ENCODE measurements at regions not wholly inside any gene's neighbourhood (a gene's known extent, or its start where the extent isn't known, plus 50 kb on each side); places are given as distances from the start of the nearest gene placed in this dataset.
A peak's percentile ranks its signal among the peaks of the same experiment; 100 is the strongest.
"Not testable (repeated sequence)": the region's sequence is repeated elsewhere in the genome, so short reads cannot be mapped to it uniquely, and the experiment has no call there.

DNA sequence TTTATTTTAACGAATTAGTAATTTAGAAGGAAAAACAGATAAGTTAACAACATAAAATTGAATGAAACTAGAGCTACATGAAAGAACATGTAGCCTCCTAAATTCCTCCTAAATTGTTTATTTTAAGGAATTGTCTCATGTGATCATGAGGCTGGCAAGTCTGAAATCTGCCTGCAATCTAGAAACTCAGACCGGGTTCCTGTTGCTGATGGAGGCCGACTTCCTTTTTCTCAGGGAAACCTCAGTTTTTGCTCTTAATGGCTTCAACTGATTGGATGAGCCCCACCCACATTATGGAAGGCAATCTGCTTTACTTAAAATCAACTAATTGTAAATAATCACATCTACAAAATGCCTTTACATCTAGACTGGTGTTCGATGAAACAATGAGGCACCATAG lies 205.0 kb upstream of the ADRA1D start:
- ATAC-seq: no peak
- intact Hi-C loops (cut with DNase I): no loop called here
- DNase-seq (ENCODE audit: missing footprints): no peak

GRCh38 chr20:4453359-4453758 lies 204.3 kb upstream of the ADRA1D start:
- intact Hi-C loops (cut with DNase I): no loop called here
- DNase-seq (ENCODE audit: missing footprints) (no peak), ATAC-seq (no peak)

- DNase-seq (ENCODE audit: missing footprints) (no peak), ATAC-seq (no peak)
- intact Hi-C loops (cut with DNase I): no loop called here
Observed at GRCh38 chr20:4451487-4452081, 202.5 kb upstream of the ADRA1D start.

DNA sequence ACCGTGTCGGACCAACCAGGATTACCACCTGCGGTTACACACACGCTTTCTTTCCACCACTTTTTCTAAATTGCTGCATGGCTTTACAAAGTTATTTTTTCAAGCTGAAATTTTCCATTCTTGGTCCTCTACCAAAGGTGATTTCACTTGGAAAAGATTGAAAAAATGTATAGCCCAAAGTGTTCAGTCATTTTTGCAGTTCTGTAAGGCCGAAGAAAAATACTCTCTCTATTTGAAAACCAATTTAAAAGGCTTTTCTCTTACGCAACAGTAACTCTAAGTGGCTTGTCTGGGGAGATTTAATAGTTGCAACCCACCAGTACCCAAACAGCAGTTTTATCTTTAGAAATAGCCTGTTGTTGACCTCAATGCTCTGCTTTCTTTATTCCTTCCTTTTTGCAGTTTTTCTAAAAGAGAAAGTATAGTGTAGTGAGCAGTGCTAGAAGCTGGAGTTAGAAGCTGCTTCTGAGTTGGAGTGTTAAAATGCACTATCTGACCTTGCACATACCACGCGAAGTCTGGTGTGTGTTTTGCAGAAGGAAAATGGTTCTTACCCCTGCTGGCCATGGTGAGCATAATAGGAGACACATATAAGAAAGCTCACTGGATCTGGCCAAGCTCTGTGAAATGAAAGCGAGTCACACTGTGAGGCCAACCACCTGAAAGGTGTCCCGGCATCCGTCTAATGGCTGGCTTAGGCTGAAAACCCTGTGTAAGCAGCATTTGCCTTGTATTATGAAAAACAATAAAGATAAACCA lies 201.0 kb upstream of the ADRA1D start:
- DNase-seq (ENCODE audit: missing footprints) (no peak), ATAC-seq (peak; percentile 78)
- intact Hi-C loops (cut with DNase I): no loop called here

DNA sequence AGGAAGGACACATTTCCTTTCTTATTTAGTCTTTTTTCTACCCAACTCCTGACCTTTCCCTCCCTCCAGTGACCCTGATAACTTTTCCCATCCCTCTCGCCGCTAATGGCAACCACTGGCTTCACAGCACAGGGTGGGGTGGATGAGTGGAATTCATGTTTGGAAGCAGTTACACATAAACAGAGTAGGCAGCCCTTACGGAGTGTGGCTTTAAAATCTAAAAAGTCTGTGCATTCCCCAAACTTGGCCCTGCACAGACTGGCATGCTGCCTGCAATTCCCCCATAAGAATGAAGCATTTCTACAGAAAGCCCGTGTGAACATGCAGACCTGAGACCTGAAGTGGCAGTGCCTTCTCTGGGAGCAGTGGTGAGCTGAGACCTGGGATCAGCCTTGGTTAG lies 196.7 kb upstream of the ADRA1D start:
- ATAC-seq (no peak), DNase-seq (ENCODE audit: missing footprints) (no peak)
- intact Hi-C loops (cut with DNase I): no loop called here

GRCh38 chr20:4445331-4445730 lies 196.2 kb upstream of the ADRA1D start:
- ATAC-seq: no peak
- intact Hi-C loops (cut with DNase I): no loop called here
- DNase-seq (ENCODE audit: missing footprints): no peak

GRCh38 chr20:4444404-4444803 lies 195.3 kb upstream of the ADRA1D start:
- DNase-seq (ENCODE audit: missing footprints) (no peak), ATAC-seq (no peak)
- intact Hi-C loops (cut with DNase I): no loop called here

GRCh38 chr20:4443016-4443415 lies 193.9 kb upstream of the ADRA1D start:
- intact Hi-C loops (cut with DNase I): no loop called here
- no peak for DNase-seq (ENCODE audit: missing footprints)
- no peak for ATAC-seq

- no peak for ATAC-seq
- intact Hi-C loops (cut with DNase I): no loop called here
- no peak for DNase-seq (ENCODE audit: missing footprints)
Observed at GRCh38 chr20:4441871-4442270, 192.8 kb upstream of the ADRA1D start.

GRCh38 chr20:4441191-4441590 lies 192.1 kb upstream of the ADRA1D start:
- intact Hi-C loops (cut with DNase I): no loop called here
- ATAC-seq (no peak), DNase-seq (ENCODE audit: missing footprints) (no peak)

DNA sequence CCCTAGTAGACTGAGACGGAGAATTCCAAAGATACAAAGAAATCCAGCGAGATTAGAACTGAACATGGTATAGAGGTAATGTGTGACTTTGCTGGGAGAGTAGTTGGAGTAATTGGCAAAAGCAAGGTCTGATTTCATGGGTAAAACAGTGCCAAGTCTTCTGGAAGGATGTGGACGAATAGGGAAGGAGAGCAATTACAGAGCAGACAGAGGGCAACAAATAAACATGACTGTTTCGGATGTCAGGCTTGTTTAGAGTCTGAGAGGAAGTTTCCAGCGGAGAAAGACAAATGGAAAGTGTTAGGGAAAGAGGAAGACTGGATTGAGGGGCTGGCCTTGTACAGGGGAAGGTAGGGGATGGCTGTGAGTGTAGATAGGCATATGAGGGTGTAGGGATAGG lies 190.4 kb upstream of the ADRA1D start:
- intact Hi-C loops (cut with DNase I): no loop called here
- DNase-seq (ENCODE audit: missing footprints) (no peak), ATAC-seq (no peak)

- intact Hi-C loops (cut with DNase I): no loop called here
Observed at GRCh38 chr20:4437131-4437530, 188.0 kb upstream of the ADRA1D start.

GRCh38 chr20:4435671-4436455 lies 186.8 kb upstream of the ADRA1D start:
- no peak for DNase-seq (ENCODE audit: missing footprints)
- no peak for ATAC-seq
- intact Hi-C loops (cut with DNase I): no loop called here

More at GRCh38 chr20:4437131-4437530, 188.0 kb upstream of the ADRA1D start:
- ATAC-seq (no peak), DNase-seq (ENCODE audit: missing footprints) (no peak)

DNA sequence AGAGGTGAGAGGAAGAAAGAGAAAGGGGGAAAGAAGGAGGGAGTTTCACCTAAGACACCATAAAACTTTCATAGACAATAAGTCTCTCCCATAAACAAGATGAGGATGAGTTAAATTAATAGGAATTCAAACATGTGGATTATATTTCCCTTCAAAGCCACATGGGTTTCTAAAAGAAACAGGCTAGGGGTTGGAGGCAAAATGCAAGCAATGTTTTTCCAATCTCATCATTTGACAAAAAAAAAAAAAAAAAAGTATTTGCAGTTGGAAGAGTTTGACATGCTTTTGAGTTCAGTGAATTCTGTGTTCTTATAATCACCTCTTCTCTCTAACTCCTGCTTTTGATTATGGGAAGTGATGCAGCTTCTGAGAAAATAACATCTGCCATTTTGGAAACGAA lies 186.1 kb upstream of the ADRA1D start:
- intact Hi-C loops (cut with DNase I): no loop called here
- ATAC-seq (no peak), DNase-seq (ENCODE audit: missing footprints) (no peak)

GRCh38 chr20:4434681-4435080 lies 185.6 kb upstream of the ADRA1D start:
- DNase-seq (ENCODE audit: missing footprints) (no peak), ATAC-seq (no peak)
- intact Hi-C loops (cut with DNase I): no loop called here

- intact Hi-C loops (cut with DNase I): no loop called here
- no peak for DNase-seq (ENCODE audit: missing footprints)
Observed at GRCh38 chr20:4431446-4431845, 182.4 kb upstream of the ADRA1D start.

DNA sequence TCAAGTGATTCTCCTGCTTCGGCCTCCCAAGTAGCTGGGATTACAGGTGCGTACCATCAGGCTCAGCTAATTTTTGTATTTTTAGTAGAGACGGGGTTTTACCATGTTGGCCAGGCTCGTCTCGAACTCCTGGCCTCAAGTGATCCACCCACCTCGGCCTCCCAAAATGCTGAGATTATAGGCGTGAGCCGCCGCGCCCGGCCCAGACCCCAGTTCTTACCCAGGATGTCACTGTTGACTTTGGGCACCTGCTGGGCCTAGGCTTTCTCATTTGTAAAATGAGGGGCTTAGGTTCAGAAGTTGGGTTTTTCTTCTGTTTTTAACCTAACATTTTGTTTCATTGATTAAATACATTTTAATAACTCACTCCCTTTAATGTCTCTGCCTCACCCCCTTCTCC lies 181.7 kb upstream of the ADRA1D start:
- DNase-seq (ENCODE audit: missing footprints): not testable (repeated sequence)

More at GRCh38 chr20:4431446-4431845, 182.4 kb upstream of the ADRA1D start:
- no peak for ATAC-seq

DNA sequence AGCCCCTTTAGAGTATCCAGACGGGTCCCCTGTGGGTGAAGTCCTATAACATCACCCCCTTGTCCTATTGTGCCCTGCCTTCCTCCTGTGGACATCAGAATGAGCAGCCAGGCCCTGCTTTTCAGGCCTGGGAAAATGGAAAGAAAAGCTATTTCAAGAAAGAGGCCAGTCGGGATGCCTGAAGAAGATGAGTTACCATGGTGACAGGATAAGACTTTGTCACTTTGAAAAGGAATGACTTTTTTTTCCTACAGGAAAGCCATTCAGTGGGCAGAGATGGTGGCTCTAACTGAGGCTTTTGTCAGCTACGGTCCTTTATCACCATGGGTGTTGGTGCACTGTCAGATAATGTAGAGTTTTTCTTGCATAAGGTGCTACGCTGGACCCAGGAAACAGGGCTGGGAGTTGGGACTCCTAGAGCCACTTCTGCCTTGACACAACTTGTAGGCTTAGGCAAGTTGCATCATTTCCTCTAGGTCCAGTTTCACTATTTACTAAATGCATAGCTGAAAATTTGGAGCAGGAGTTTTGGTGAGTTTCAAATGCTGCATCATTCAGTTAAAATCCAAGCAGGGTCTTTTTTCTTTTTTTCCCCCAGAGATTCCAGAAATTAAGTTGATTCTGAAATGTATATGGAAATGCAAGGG lies 179.0 kb upstream of the ADRA1D start:
- intact Hi-C loops (cut with DNase I): no loop called here
- ATAC-seq: no peak
- no peak for DNase-seq (ENCODE audit: missing footprints)

More for the DNA sequence above, 181.7 kb upstream of the ADRA1D start:
- ATAC-seq; intact Hi-C loops (cut with DNase I): not testable (repeated sequence)

- intact Hi-C loops (cut with DNase I): no loop called here
- ATAC-seq (no peak), DNase-seq (ENCODE audit: missing footprints) (no peak)
Observed at GRCh38 chr20:4418141-4418540, 169.1 kb upstream of the ADRA1D start.

All from Right ventricle myocardium inferior (tissue), 1 donor.